ENCODE measurements at regions not wholly inside any gene's neighbourhood (a gene's known extent, or its start where the extent isn't known, plus 50 kb on each side); places are given as distances from the start of the nearest gene placed in this dataset.
"Not testable (repeated sequence)": the region's sequence is repeated elsewhere in the genome, so short reads cannot be mapped to it uniquely, and the experiment has no call there.

GRCh38 chr14:38973083-38973700, 129.8 kb downstream of the SEC23A start:
- DNase-seq (ENCODE audit: low read depth): no peak

- DNase-seq (ENCODE audit: low read depth): no peak
These were observed 130.5 kb downstream of the SEC23A start for GRCh38 chr14:38972511-38972910.

GRCh38 chr14:38971258-38971921, 131.6 kb downstream of the SEC23A start:
- no peak for DNase-seq (ENCODE audit: low read depth)

- no peak for DNase-seq (ENCODE audit: low read depth)
These were observed 138.4 kb downstream of the SEC23A start for GRCh38 chr14:38964630-38965029.

DNA sequence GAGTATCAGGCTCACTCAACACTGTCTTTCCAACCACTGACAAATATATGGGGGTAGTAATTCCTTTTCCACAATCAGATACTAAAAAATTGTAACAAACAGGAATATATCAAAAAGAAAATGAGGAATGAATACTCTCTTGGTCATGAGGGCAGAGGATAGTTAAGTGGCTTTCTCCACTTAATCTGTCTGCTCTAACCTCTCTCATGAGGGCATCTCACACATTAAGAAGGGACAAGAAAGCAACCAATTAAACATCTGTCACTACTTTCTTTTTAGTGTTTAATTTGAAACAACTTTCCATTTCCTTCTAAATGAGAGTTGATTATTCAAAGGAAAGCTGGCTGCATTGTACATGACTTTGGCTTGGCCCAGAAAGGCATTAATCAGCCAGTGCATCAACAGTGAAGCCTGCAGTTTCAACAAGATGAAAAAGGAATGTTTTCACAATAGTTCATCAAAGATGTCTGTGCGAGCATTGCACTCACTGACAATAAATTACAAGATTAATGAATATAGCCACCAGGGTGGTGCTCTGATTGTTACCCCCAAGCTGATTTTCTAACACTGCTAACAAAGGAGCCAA, 142.0 kb downstream of the SEC23A start:
- DNase-seq (ENCODE audit: low read depth): no peak

DNA sequence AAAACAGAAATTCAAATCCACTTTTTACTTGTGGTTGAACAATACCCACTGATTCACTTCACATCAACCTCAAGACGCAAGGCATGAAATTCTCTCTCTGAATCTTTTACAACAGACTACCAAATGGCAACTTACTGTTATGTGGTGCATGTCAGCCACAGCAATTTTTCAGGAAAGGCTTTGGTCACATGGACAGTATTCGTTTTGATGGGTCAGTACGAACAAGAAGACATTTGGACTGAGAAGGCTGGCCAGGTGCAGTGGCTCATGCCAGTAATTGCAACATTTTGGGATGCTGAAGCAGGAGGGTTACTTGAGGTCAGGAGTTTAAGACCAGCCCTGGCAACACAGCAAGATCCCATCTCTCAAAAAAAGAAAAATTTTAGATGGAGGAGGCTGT, 144.0 kb downstream of the SEC23A start:
- DNase-seq (ENCODE audit: low read depth): no peak

- DNase-seq (ENCODE audit: low read depth): no peak
These were observed 144.4 kb downstream of the SEC23A start for GRCh38 chr14:38958589-38958988.

DNA sequence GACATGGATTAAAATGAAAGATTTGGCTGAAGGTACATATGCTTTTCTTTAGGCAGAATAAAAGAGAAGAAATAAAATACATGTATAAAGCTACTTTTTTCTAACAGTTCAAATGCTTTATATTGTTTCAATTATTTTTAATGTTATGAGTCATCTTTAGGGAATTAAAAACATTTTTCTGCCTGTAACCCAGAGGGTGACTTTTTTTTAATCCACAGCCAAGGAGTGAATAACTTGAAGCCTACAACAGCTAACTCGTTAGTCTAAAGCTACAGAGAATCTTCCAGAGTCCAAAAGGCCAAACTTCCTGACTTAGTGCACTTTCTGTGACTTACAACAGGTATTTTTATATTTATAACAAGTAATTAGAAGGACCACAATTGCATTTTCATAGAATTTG, 151.6 kb downstream of the SEC23A start:
- DNase-seq (ENCODE audit: low read depth): no peak

DNA sequence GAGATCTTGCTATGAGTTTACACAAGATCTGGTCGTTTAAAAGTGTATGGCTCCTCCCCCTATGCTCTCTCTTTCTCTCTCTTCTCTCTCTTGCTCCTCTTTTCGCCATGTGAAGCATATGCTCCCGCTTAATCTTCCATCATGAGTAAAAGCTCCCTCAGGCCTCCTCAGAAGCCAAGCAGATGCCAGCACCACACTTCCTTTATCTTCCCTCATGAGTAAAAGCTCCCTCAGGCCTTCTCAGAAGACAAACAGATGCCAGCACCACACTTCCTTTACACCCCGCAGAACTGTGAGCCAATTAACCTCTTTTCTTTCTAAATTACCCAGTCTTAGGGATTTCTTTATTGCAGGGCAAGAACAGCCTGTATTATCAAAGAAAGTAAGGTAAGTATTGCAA, 152.4 kb downstream of the SEC23A start:
- DNase-seq (ENCODE audit: low read depth): no peak

DNA sequence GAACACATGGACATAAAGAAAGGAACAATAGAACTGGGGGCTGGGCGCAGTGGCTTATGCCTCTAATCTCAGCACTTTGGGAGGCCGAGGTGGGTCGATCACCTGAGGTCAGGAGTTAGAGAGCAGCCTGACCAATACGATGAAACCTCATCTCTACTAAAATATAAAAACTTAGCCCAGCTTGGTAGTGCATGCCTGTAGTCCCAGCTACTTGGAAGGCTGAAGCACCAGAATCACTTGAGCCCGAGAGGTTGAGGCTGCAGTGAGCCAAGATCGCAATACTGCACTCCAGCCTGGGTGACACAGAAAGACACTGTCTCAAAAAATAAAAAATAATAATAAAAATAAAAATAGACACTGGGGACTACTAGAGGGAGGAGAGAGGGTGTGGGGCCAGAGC, 154.5 kb downstream of the SEC23A start:
- no peak for DNase-seq (ENCODE audit: low read depth)

GRCh38 chr14:38948171-38948570, 154.9 kb downstream of the SEC23A start:
- DNase-seq (ENCODE audit: low read depth): no peak

DNA sequence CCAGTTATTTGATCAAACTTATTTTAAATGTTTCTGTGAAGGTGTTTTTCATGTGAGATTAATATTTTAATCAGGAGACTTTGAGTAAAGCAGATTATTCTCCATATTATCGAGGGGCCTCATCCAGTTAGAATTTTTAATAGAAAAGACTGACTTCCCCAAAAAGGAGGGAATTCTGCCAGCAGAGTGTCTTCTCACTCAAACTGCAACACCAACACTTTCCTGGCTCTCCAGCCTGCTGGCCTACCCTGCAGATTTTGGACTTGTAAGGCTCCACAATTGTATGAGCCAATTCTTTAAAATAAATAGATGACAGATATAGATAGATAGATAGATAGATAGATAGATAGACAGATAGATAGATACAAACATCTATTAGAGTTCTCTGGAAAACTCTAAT, 155.7 kb downstream of the SEC23A start:
- DNase-seq (ENCODE audit: low read depth): no peak

DNA sequence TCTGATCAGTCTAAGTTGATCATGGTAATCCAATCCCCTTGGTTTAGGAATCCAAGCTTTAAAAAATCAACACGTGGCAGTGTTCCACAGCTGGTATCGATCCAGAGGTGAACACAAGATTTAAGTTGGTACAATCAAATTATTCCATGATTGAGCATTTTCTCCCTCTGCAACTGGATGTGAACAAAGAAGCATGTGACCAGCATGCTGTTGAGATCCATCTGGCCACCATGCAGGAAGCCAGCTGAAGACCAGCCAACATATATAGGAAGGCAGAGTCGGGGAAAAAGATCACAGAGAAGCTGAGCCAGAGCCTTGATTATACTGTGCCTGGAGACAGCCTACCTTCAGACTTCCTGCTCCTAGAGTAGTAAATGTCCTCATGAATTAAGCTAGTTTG, 158.3 kb downstream of the SEC23A start:
- no peak for DNase-seq (ENCODE audit: low read depth)

DNA sequence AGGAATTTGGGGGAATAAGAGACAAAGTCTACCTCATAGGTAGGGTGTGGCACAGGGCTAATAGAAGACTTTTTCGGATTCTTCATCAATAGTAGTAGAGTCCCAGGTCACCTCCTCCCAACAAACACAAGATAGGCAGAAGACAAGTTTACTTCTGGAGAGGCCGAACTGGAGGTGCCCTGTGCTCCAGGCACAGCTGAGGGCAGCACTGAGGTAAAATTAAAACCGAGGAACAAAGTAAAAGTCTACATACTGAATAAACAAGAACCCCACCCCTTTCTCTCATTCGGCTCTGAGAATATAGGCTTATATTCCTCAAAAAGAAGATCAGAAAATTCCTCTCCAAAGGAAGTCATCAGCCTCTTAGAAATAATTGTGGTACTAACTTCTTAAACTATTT, 161.5 kb downstream of the SEC23A start:
- no peak for DNase-seq (ENCODE audit: low read depth)

- DNase-seq (ENCODE audit: low read depth): not testable (repeated sequence)
These were observed 170.4 kb downstream of the SEC23A start for GRCh38 chr14:38932653-38933000.

DNA sequence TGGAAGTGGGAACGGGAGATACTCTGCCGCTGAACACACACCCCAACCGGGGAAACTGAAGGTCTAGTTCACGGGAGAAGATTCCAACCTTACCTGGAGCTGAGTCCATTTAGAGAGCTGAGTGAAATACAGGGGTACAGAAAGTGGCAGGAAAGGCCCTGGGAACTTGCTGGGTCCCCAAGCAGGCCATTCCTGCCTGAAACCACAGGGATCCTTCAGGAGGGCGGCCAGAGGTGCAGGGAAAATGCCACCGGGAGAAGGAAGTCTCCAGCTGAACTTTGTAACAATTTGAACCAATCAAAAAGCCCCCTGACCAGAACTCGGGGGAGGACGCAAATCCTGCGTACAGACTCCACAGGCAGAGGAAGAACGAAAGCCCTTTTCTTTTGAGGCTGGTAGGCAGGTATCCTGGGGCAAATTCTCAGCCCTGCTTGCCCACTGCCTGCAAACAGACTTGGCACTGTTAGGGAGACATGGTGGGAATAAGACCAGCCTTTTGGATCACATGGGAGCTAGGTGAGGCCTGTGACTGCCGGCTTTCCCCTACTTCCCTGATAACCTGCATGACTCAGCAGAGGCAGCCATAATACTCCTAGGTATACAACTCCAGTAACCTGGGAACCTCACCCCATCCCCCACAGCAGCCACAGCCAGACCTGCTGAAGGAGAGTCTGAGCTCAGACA, 170.9 kb downstream of the SEC23A start:
- no peak for DNase-seq (ENCODE audit: low read depth)

GRCh38 chr14:38930898-38931297, 172.1 kb downstream of the SEC23A start:
- DNase-seq (ENCODE audit: low read depth): no peak

DNA sequence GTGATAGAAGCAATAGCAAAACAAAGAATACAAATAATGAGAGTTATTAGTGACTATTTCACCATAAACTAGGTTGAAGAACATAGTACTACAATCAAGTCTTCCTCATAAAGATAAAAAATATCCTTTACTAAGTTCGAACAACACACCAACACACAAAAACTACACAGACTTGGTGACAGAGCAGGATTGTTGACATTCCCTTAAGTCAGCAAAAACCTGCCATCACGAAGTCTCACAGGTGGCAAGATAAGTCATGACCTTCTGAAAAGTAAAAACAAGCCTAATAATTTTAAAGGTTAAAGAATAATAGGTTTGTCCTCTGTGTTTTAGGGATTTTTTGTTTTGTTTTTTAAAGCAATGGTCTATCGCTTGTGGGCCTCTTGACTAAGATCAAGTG, 173.0 kb downstream of the SEC23A start:
- DNase-seq (ENCODE audit: low read depth): no peak

- no peak for DNase-seq (ENCODE audit: low read depth)
These were observed 173.6 kb downstream of the SEC23A start for GRCh38 chr14:38929416-38929815.

DNA sequence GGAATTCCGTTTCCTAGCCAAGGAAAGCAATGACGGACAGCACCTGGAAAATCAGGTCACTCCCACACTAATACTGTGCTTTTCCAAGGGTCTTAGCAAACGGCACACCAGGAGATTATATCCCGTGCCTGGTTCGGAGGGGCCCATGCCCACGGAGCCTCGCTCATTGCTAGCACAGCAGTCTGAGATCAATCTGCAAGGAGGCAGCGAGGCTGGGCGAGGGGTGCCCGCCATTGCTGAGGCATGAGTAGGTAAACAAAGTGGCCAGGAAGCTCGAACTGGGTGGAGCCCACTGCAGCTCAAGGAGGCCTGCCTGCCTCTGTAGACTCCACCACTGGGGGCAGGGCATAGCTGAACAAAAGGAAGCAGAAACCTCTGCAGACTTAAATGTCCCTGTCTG, 181.1 kb downstream of the SEC23A start:
- DNase-seq (ENCODE audit: low read depth): not testable (repeated sequence)

DNA sequence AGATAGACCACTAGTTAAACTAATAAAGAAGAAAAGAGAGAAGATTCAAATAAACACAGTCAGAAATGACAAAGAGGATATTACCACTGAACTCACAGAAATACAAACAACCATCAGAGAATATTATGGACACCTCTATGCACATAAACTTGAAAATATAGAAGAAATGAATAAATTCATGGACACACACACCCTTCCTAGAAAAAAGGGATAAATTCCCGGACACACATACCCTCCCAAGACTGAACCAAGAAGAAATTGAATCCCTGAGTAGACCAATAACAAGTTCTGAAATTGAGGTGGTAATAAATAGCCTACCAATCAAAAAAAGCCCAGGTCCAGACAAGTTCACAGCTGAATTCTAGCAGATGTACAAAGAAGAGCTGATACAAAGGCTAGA, 187.9 kb downstream of the SEC23A start:
- no peak for DNase-seq (ENCODE audit: low read depth)

DNA sequence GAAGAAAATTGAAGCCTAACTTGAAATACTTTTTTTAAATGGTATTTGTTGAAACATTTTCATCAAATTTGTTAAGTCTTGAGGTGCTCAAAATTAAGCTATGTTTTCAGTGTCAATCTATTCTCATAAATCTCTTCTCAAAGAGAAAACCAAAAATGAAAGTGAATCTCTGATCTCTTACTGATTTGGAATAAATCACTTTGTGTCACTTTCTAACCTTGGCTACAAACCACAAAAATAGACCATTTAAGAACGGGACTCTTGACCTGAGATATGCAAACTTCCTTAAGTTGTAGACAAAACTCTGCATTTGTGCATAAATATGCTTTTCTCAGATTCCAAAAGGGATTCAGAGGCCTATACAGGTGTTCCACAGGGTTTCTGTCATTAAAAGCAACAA, 192.9 kb downstream of the SEC23A start:
- no peak for DNase-seq (ENCODE audit: low read depth)

GRCh38 chr14:38904959-38905358, 198.1 kb downstream of the SEC23A start:
- DNase-seq (ENCODE audit: low read depth): no peak
